Right lobe of liver (tissue), 6 donors: ENCODE measurements at regions not wholly inside any gene's neighbourhood (a gene's known extent, or its start where the extent isn't known, plus 50 kb on each side); places are given as distances from the start of the nearest gene placed in this dataset.
A peak's percentile ranks its signal among the peaks of the same experiment; 100 is the strongest.

ENCODE experiments used
- ATAC-seq, 4 donors: fragments of 200-7000 bp; cut with Tn5 transposase; one replicate each; pipeline ENCODE4 v1.9.1; 2020; ENCODE audit warnings: mild to moderate bottlenecking in 4 of 4, moderate library complexity in 4 of 4
- DNase-seq, 3 donors: peaks; one replicate each; pipeline ENCODE4 v3.0.0-alpha.2; 2020
- H3K27ac ChIP-seq, 3 donors: fragments of 200-600 bp; one replicate each; pipeline ENCODE4 v1.8.0; 2022
- H3K27me3 ChIP-seq, 2 donors: fragments of 200-600 bp; one replicate each; pipeline ENCODE4 v1.8.0; 2022
- H3K36me3 ChIP-seq, 4 donors: fragments of 200-600 bp; sonication (generic) in 1 of 4; one replicate each; pipeline versions ENCODE4 v1.5.1 to v1.8.0; 2017 to 2022; ENCODE audit warnings: control low read depth in 1 of 4
- H3K4me1 ChIP-seq, 4 donors: fragments of 200-600 bp; sonication (generic) in 1 of 4; one replicate each; pipeline versions ENCODE4 v1.5.1 to v1.8.0; 2017 to 2022; ENCODE audit warnings: control low read depth in 1 of 4
- H3K4me3 ChIP-seq, 3 donors: fragments of 200-600 bp; one replicate each; pipeline ENCODE4 v1.8.0; 2022
- H3K9me3 ChIP-seq, 4 donors: fragments of 200-600 bp; sonication (generic) in 1 of 4; one replicate each; pipeline versions ENCODE4 v1.5.1 to v1.8.0; 2017 to 2022; ENCODE audit warnings: control low read depth in 1 of 4
- POLR2A ChIP-seq: fragments of 450-650 bp; IDR thresholded peaks from one replicate; pipeline ENCODE4 v1.6.1; 2017; ENCODE audit warnings: antibody characterized with exemption, mild to moderate bottlenecking
- WGBS: methylation state at CpG from one replicate; pipeline ENCODE4 v1.1.6; 2018; ENCODE audit warnings: low coverage, low lambda C conversion rate; ENCODE audit not compliant: insufficient coverage; ENCODE audit errors: missing lambda C conversion rate; 5-methylcytosine and 5-hydroxymethylcytosine counted together
- intact Hi-C, 2 donors: fragments of 100-400 bp; cut with DNase I; formaldehyde crosslinking; loops; one replicate each; pipeline versions ENCODE4 v1.11.2 to v1.14.1; 2022
- TF ChIP-seq, protein P1 (sequence below), 4 donors: fragments of 200-600 bp in 3 of 4; fragments of 450-650 bp in 1 of 4; IDR thresholded peaks; one replicate each; pipeline versions ENCODE4 v1.5.1 to v1.8.0; 2016 to 2022; ENCODE audit warnings: antibody characterized with exemption in 4 of 4, mild to moderate bottlenecking in 2 of 4
- donor health status: DM: no; HTN: yes; CAD: no.
- donor health status: DM: no; HTN: no; CAD: no.
- donor health status: DM: no; HTN: no; CAD: no.
- donor health status: DM: no; HTN: yes; CAD: no.
- donor health status: DM: no; HTN: yes; CAD: no.

DNA sequence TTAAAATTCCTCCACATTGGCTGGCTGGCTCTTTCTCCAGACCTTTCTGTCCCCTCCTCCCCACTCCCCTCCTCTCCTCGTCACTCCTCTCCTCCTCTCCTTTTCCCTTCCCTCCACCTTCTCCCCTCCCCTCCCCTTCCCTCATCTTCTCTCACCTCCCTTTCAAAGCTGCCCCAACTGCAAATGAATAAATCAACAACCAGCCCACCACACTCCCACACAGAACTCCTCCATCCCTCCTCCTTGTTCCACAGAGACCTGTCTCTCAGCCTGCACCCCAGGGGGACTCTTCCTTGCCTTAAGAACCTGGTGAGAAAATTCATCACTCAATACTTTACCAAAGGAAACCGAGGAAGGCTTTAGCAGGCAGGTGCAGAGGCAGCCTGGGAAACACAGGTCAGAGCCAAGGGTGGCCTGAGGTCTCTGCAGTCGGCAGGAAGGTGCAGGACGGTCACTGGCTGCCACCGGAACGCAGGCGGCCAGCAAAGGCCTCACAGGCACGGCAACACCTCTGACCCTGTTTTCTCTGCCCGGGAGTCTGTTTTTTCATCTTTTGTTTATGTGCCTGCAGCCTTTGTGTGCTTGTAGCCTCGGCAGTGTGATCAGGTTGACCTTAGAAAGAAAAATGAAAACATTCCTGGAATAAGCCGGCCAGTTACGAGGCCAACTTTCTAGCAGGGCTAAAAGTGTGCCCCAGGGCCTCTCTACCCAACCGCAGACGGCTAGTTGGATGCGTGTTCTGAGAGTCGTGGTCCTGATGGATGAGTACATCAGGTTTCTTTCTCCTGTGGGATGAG, 207.6 kb upstream of the KLF6 start:
- TF ChIP-seq, protein P1, sequence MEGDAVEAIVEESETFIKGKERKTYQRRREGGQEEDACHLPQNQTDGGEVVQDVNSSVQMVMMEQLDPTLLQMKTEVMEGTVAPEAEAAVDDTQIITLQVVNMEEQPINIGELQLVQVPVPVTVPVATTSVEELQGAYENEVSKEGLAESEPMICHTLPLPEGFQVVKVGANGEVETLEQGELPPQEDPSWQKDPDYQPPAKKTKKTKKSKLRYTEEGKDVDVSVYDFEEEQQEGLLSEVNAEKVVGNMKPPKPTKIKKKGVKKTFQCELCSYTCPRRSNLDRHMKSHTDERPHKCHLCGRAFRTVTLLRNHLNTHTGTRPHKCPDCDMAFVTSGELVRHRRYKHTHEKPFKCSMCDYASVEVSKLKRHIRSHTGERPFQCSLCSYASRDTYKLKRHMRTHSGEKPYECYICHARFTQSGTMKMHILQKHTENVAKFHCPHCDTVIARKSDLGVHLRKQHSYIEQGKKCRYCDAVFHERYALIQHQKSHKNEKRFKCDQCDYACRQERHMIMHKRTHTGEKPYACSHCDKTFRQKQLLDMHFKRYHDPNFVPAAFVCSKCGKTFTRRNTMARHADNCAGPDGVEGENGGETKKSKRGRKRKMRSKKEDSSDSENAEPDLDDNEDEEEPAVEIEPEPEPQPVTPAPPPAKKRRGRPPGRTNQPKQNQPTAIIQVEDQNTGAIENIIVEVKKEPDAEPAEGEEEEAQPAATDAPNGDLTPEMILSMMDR (IDR thresholded peaks at IDR 0.05) = no peak
- TF ChIP-seq POLR2A = no peak
- 47% methylated on average over 8 of the region's 16 CpGs for WGBS
- Histone ChIP-seq H3K27me3 (no peaks in the 10 kb centered on the region), H3K36me3 (no peaks in the 10 kb centered on the region), H3K4me3 (no peak overlapping the region), H3K27ac (no peak overlapping the region), H3K4me1 (no peaks in the 10 kb centered on the region), H3K9me3 (no peaks in the 10 kb centered on the region)
- no peak for DNase-seq
- intact Hi-C loops = no loop called here
- peak in 1 of 4 donors; percentile 36 for ATAC-seq

DNA sequence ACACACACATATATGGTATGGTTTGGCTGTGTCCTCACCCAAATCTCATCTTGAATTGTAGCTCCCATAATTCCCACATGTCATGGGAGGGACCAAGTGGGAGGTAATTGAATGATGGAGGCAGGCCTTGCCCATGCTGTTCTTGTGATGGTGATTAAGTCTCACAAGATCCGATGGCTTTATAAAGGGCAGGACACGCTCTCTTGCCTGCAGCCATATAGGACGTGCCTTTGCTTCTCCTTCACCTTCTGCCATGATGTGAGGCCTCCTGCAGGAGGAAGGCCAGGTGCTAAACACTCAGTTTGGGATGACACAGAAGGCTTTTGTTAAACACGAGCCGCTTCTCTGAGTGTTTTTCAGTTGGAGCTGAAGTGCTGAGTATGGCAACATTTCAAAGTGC, 205.3 kb upstream of the KLF6 start:
- H3K9me3 ChIP-seq = no peaks in the 10 kb centered on the region
- no peaks in the 10 kb centered on the region for H3K4me1 ChIP-seq
- ATAC-seq (no peak), DNase-seq (no peak)
- H3K36me3 ChIP-seq = no peaks in the 10 kb centered on the region
- H3K4me3 ChIP-seq = no peak overlapping the region
- 90% methylated on average over 5 of the region's 5 CpGs for WGBS
- no peak for TF ChIP-seq POLR2A
- TF ChIP-seq, protein P1 (IDR thresholded peaks at IDR 0.05) = no peak
- intact Hi-C loops = no loop called here
- no peak overlapping the region for H3K27ac ChIP-seq
- H3K27me3 ChIP-seq = no peaks in the 10 kb centered on the region

DNA sequence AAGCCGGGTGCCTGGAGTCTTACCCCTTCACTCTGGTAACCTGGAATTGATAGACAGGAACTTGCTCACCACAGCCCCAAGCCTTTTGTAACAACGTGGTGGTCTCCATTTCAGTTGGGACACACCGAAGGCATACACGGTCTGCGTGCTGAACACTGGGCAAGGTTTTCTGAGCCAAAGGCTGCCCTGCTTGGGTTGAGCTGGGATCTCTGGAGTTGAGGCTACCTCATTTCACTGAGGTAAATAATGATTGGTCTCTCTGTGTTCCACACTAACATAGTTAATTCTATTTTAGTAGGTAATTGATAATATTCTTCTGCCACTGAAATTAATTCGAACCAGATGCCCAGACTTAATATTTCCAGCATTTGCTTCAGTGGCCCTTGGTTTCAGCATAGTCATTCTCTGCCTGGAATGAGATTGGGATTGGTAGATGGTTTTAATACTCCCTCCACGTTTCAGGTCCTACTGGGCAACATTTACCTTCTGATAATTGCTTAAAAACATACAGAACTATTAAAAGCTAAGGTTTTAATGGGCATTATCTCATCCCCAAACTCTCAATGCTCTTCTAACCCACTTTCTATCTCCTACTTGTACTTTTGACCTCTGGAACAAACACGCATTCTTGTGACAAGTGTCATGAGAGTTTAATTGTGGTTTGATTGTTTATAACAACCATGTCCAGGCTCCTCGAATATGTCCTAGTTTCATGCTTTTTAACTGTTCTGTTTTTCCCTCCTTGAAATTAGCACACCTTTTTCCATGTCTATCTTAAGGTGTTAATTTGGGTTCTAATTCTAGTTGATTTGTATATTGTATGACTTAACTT, 202.3 kb upstream of the KLF6 start:
- Histone ChIP-seq H3K9me3 (no peaks in the 10 kb centered on the region), H3K27ac (no peak overlapping the region), H3K36me3 (no peaks in the 10 kb centered on the region), H3K4me1 (no peaks in the 10 kb centered on the region), H3K4me3 (no peak overlapping the region), H3K27me3 (no peaks in the 10 kb centered on the region)
- intact Hi-C loops = no loop called here
- DNase-seq (no peak), ATAC-seq (no peak)
- TF ChIP-seq, protein P1 (IDR thresholded peaks at IDR 0.05) = no peak
- no peak for TF ChIP-seq POLR2A
- 47% methylated on average over 5 of the region's 9 CpGs for WGBS

DNA sequence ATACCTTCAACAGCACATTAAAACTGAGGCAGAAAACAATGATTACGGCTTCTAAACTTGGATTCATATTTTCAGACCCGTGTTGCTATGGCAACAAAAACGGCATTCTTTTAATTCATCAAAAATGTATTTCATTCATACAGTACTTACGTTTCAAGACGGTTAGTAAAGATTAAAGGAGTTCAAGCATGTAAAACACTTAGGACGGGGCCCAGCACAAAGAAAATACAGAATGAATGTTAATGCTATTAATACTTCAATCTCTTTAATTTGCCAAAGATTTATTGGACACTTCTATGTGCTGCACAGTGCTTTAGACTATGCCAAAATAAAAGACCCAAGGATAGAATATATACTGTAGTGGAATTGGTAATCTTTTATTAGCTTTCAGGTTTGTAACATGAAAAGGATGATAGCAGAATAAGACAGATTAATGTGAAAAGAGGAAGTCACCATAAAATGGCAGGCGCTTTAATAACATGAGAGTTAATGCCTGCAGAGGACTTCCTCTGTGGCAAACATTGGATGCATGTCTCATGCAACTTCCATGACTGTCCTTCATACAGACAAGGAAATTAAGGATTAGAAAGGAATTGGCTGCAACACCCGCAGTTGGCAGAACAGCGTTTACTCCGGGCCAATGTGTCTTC, 201.6 kb upstream of the KLF6 start:
- DNase-seq (no peak), ATAC-seq (no peak)
- no peak overlapping the region for H3K4me3 ChIP-seq
- H3K27me3 ChIP-seq = no peaks in the 10 kb centered on the region
- TF ChIP-seq, protein P1 (IDR thresholded peaks at IDR 0.05) = no peak
- no peak for TF ChIP-seq POLR2A
- H3K27ac ChIP-seq = no peak overlapping the region
- no peaks in the 10 kb centered on the region for H3K9me3 ChIP-seq
- H3K36me3 ChIP-seq = no peaks in the 10 kb centered on the region
- WGBS = 73% methylated on average over 9 of the region's 10 CpGs
- no peaks in the 10 kb centered on the region for H3K4me1 ChIP-seq
- intact Hi-C loops = no loop called here
